GM12892 (cell line): ENCODE measurements at regions not wholly inside any gene's neighbourhood (a gene's known extent, or its start where the extent isn't known, plus 50 kb on each side); places are given as distances from the start of the nearest gene placed in this dataset.

ENCODE experiments used
- POLR2A ChIP-seq: IDR thresholded peaks from 2 replicates; pipeline ENCODE4 v1.6.1; 2011; ENCODE audit warnings: low read depth, low read length, control low read depth
- POLR2AphosphoS5 ChIP-seq: IDR thresholded peaks from 2 replicates; pipeline ENCODE4 v1.6.1; 2011; ENCODE audit warnings: low read depth, low read length, control low read depth
- TAF1 ChIP-seq: IDR thresholded peaks from 2 replicates; pipeline ENCODE4 v1.6.1; 2011; ENCODE audit warnings: low read depth, mild to moderate bottlenecking, control low read depth, low read length, borderline replicate concordance

DNA sequence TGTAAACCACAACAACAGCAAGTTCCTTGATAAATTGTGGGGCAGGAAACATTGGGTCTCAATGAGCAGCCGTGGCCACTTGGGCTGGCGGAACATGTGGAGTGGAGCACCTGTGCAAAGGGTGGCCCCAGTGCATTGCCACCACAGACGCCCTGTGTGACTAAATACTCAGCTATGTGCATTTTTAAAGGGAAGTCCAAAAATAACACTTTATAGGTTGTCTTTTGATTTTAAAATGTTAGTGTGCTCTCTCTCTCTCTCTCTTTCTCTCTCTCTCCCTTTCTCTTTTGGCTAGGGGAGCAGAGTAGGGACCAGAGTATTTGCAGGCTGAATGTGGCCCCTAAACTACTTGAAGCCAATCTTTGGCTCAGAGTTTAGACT is 236.3 kb downstream of the BCAS1 start:
- no peak for TF ChIP-seq POLR2A
- no peak for TF ChIP-seq POLR2AphosphoS5
- no peak for TF ChIP-seq TAF1
